A549 (cell line): ENCODE measurements at regions not wholly inside any gene's neighbourhood (a gene's known extent, or its start where the extent isn't known, plus 50 kb on each side); places are given as distances from the start of the nearest gene placed in this dataset.

ENCODE experiments used
- ATAC-seq, 2 experiments: fragments of 200-7000 bp in 1 of 2; fragments of >200 bp in 1 of 2; cut with Nextera tagmentation in 1 of 2; cut with Tn5 transposase in 1 of 2; 3 replicates each; pipeline versions ENCODE4 v1.8.0 to v1.9.1; 2018 to 2020; ENCODE audit warnings: mild to moderate bottlenecking in 1 of 2, moderate library complexity in 1 of 2
- CTCF ChIA-PET: fragments of 300-600 bp; sonication (Branson Sonifier 250); formaldehyde crosslinking; extraction: SDS; loops from one replicate; lab custom pipeline; 2021; ENCODE audit warnings: antibody characterized with exemption, inconsistent platforms; lab: Yijun Ruan, JAX
- POLR2A ChIA-PET: fragments of 350-600 bp; formaldehyde crosslinking; extraction: SDS; loops from one replicate; lab custom pipeline; 2021; ENCODE audit warnings: antibody characterized with exemption, inconsistent platforms; lab: Yijun Ruan, JAX
- DNase-seq, 2 experiments: peaks; one replicate each; pipeline versions ENCODE4 v3.0.0 to v3.0.0-alpha.2; 2011 to 2016; ENCODE audit warnings: low read depth in 1 of 2, low spot score in 1 of 2
- FAIRE-seq: peaks from 2 replicates; lab custom pipeline; 2011; peaks lifted over from hg19 to GRCh38; lab: Jason Lieb, UNC
- H3K27ac ChIP-seq, 2 experiments: fragments of >200 bp; sonication (Bioruptor Twin); formaldehyde crosslinking; 3 replicates each; pipeline ENCODE4 v1.5.1; 2016 to 2017
- H3K4me1 ChIP-seq: fragments of >200 bp; sonication (Bioruptor Twin); formaldehyde crosslinking; 3 replicates; pipeline ENCODE4 v1.6.1; 2016
- H3K4me2 ChIP-seq: fragments of >200 bp; sonication (Bioruptor Twin); formaldehyde crosslinking; 3 replicates; pipeline ENCODE4 v1.6.1; 2016
- H3K4me3 ChIP-seq: fragments of >200 bp; sonication (Bioruptor Twin); formaldehyde crosslinking; 3 replicates; pipeline ENCODE4 v1.5.1; 2016
- H3K9me3 ChIP-seq: fragments of >200 bp; sonication (Bioruptor Twin); formaldehyde crosslinking; 3 replicates; pipeline ENCODE4 v1.6.1; 2016
- ATOH8 ChIP-seq: fragments of 250-450 bp; sonication (Bioruptor Pico); IDR thresholded peaks from 2 replicates; pipeline ENCODE4 v1.5.0; 2020; ENCODE audit warnings: low read depth, mild to moderate bottlenecking, moderate library complexity
- BHLHE40 ChIP-seq: IDR thresholded peaks from 2 replicates; pipeline ENCODE4 v1.6.1; 2012; ENCODE audit warnings: low read depth, low read length, inconsistent platforms
- CBX2 ChIP-seq: fragments of 200-600 bp; sonication (generic); IDR thresholded peaks from 2 replicates; pipeline ENCODE4 v1.6.1; 2016; ENCODE audit warnings: low read depth, mild to moderate bottlenecking, borderline replicate concordance
- CBX8 ChIP-seq: fragments of 200-600 bp; sonication (generic); IDR thresholded peaks from 2 replicates; pipeline ENCODE4 v1.6.1; 2016
- CEBPB ChIP-seq, 2 experiments: fragments of >200 bp in 1 of 2; sonication (Bioruptor Twin) in 1 of 2; formaldehyde crosslinking in 1 of 2; IDR thresholded peaks; 2 replicates each; pipeline ENCODE4 v1.6.1; 2012 to 2016
- CHD2 ChIP-seq: fragments of 150-350 bp; IDR thresholded peaks from 2 replicates; pipeline ENCODE4 v1.6.1; 2014; ENCODE audit warnings: low read length; ENCODE audit not compliant: partially characterized antibody
- CHD4 ChIP-seq: fragments of 200-600 bp; sonication (generic); IDR thresholded peaks from 2 replicates; pipeline ENCODE4 v1.6.1; 2016; ENCODE audit warnings: antibody characterized with exemption, mild to moderate bottlenecking, borderline replicate concordance
- EHMT2 ChIP-seq: fragments of 200-600 bp; sonication (generic); IDR thresholded peaks from 2 replicates; pipeline ENCODE4 v1.6.1; 2016; ENCODE audit warnings: antibody characterized with exemption, low read depth, mild to moderate bottlenecking, moderate library complexity
- ELK1 ChIP-seq: fragments of 150-350 bp; IDR thresholded peaks from 2 replicates; pipeline ENCODE4 v1.6.1; 2014; ENCODE audit warnings: low read depth, mild to moderate bottlenecking, low read length
- EP300 ChIP-seq, 2 experiments: fragments of >200 bp; sonication (Bioruptor Twin); formaldehyde crosslinking; IDR thresholded peaks; 2 replicates in 1 of 2; 3 replicates in 1 of 2; pipeline ENCODE4 v1.6.1; 2016 to 2017
- ESRRA ChIP-seq: fragments of 150-350 bp; IDR thresholded peaks from 2 replicates; pipeline ENCODE4 v1.6.1; 2014; ENCODE audit warnings: mild to moderate bottlenecking, low read length, borderline replicate concordance
- HDAC2 ChIP-seq: fragments of 200-600 bp; sonication (generic); IDR thresholded peaks from 2 replicates; pipeline ENCODE4 v1.6.1; 2016
- HEYL ChIP-seq: fragments of 250-450 bp; sonication (Bioruptor Pico); IDR thresholded peaks from 2 replicates; pipeline ENCODE4 v1.8.0; 2021; ENCODE audit warnings: mild to moderate bottlenecking, moderate library complexity
- HOXA7 ChIP-seq: fragments of 250-450 bp; sonication (Bioruptor Pico); IDR thresholded peaks from 2 replicates; pipeline ENCODE4 v1.5.0; 2020; ENCODE audit warnings: mild to moderate bottlenecking, moderate library complexity
- JUN ChIP-seq, 2 experiments: fragments of >200 bp; sonication (Bioruptor Twin); formaldehyde crosslinking; IDR thresholded peaks; 2 replicates in 1 of 2; 3 replicates in 1 of 2; pipeline ENCODE4 v1.6.1; 2016 to 2017
- KDM5A ChIP-seq: fragments of 200-600 bp; sonication (generic); IDR thresholded peaks from 2 replicates; pipeline ENCODE4 v1.6.1; 2016; ENCODE audit warnings: antibody characterized with exemption, mild to moderate bottlenecking
- MAZ ChIP-seq: fragments of 150-350 bp; IDR thresholded peaks from 2 replicates; pipeline ENCODE4 v1.6.1; 2014; ENCODE audit warnings: antibody characterized with exemption, low read depth, low read length, borderline replicate concordance
- NFE2L2 ChIP-seq: fragments of 150-350 bp; conservative IDR thresholded peaks from 2 replicates; pipeline ENCODE4 v1.6.1; 2014; ENCODE audit warnings: low read length
- NPAS2 ChIP-seq: fragments of 250-450 bp; sonication (Bioruptor Pico); IDR thresholded peaks from 2 replicates; pipeline ENCODE4 v1.8.0; 2022; ENCODE audit warnings: mild to moderate bottlenecking, moderate library complexity, borderline replicate concordance
- NR3C1 ChIP-seq: fragments of >200 bp; sonication (Bioruptor Twin); formaldehyde crosslinking; IDR thresholded peaks from 3 replicates; pipeline ENCODE4 v1.6.1; 2017
- POLR2A ChIP-seq: IDR thresholded peaks from 2 replicates; pipeline ENCODE4 v1.6.1; 2012; ENCODE audit warnings: mild to moderate bottlenecking, low read length
- RAD21 ChIP-seq, 2 experiments: fragments of >200 bp in 1 of 2; sonication (Bioruptor Twin) in 1 of 2; formaldehyde crosslinking in 1 of 2; IDR thresholded peaks in 1 of 2; conservative IDR thresholded peaks in 1 of 2; 2 replicates in 1 of 2; 3 replicates in 1 of 2; pipeline ENCODE4 v1.6.1; 2012 to 2018; ENCODE audit warnings: inconsistent platforms in 1 of 2
- SREBF2 ChIP-seq: fragments of 450-650 bp; IDR thresholded peaks from 2 replicates; pipeline ENCODE4 v1.6.1; 2014; ENCODE audit warnings: mild to moderate bottlenecking, moderate library complexity
- TFCP2L1 ChIP-seq: fragments of 250-450 bp; sonication (Bioruptor Pico); IDR thresholded peaks from 2 replicates; pipeline ENCODE4 v1.5.0; 2021; ENCODE audit warnings: mild to moderate bottlenecking
- TP53 ChIP-seq: fragments of 250-450 bp; sonication (Bioruptor Pico); IDR thresholded peaks from 2 replicates; pipeline ENCODE4 v1.5.0; 2021; ENCODE audit warnings: mild to moderate bottlenecking, moderate library complexity
- ZFP36 ChIP-seq: fragments of 450-650 bp; IDR thresholded peaks from 2 replicates; pipeline ENCODE4 v1.6.1; 2014; ENCODE audit warnings: borderline replicate concordance; ENCODE audit not compliant: partially characterized antibody
- ZNF302 ChIP-seq: fragments of 250-450 bp; sonication (Bioruptor Pico); IDR thresholded peaks from 2 replicates; pipeline ENCODE4 v1.9.0; 2021; ENCODE audit warnings: inconsistent platforms, mild to moderate bottlenecking, moderate library complexity
- ZSCAN20 ChIP-seq: fragments of 250-450 bp; sonication (Bioruptor Pico); IDR thresholded peaks from 2 replicates; pipeline ENCODE4 v1.8.0; 2022; ENCODE audit warnings: mild to moderate bottlenecking, moderate library complexity
- WGBS: methylation state at CpG from one replicate; pipeline ENCODE4 v1.1.6; 2017; ENCODE audit errors: missing lambda C conversion rate; 5-methylcytosine and 5-hydroxymethylcytosine counted together
- TF ChIP-seq, protein P1 (sequence below): IDR thresholded peaks from 2 replicates; pipeline ENCODE4 v1.6.1; 2012; ENCODE audit warnings: low read depth, borderline replicate concordance
- TF ChIP-seq, protein P2 (sequence below): fragments of 450-650 bp; IDR thresholded peaks from 2 replicates; pipeline ENCODE4 v1.6.1; 2014; ENCODE audit warnings: antibody characterized with exemption
- TF ChIP-seq, protein P3 (sequence below): fragments of >200 bp; sonication (Bioruptor Twin); formaldehyde crosslinking; IDR thresholded peaks from 2 replicates; pipeline ENCODE4 v1.6.1; 2016

- Histone ChIP-seq H3K4me1 (no peaks in the 10 kb centered on the region), H3K9me3 (no peaks in the 10 kb centered on the region), H3K4me2 (no peak overlapping the region), H3K4me3 (no peak overlapping the region), H3K27ac (no peak overlapping the region)
- ChIA-PET CTCF (no interaction called here), POLR2A (no interaction called here)
- DNase-seq: no peak
- no peak for ATAC-seq
- FAIRE-seq: no peak
- 2% methylated on average over 3 of the region's 3 CpGs for WGBS
- TF ChIP-seq HOXA7 (CRISPR knock-in tag): no peak
- no peak for TF ChIP-seq HEYL (CRISPR knock-in tag)
- no peak for TF ChIP-seq ZSCAN20
- no peak for TF ChIP-seq POLR2A
- TF ChIP-seq ESRRA: no peak
- no peak for TF ChIP-seq CBX2
- TF ChIP-seq CEBPB (IDR thresholded peaks at IDR 0.05): no peak
- TF ChIP-seq RAD21 (conservative IDR thresholded peaks at IDR 0.05 in 1 of 2, IDR thresholded peaks at IDR 0.05 in 1 of 2): no peak
- TF ChIP-seq CHD2: no peak
- no peak for TF ChIP-seq EHMT2
These were observed 95.5 kb downstream of the NHLRC3 start for GRCh38 chr13:39133781-39134180.

DNA sequence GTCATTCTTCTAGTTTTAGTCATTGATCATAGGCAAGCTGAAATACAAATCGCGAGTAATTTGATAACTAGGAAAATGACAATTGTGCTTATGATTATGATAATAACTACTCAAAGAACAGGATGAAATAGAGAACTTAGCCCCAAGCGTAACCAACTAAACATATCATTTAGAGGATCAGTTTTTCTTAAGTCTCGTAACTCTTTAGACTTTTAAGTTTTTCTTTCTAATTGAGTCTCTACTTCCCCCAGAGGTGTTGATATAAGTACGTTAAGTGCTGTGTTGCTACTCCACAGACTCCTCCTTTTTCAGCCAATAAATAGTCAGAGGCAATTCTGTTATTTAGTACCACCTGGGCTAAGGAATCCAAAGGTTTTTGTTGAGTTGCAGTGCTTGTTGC, 96.3 kb downstream of the NHLRC3 start:
- 52% methylated on average over 5 of the region's 5 CpGs for WGBS
- ChIA-PET POLR2A (no interaction called here), CTCF (no interaction called here)

GRCh38 chr13:39144391-39144790, 106.1 kb downstream of the NHLRC3 start:
- H3K4me3 ChIP-seq: no peak overlapping the region
- H3K27ac ChIP-seq: no peak overlapping the region
- no peaks in the 10 kb centered on the region for H3K4me1 ChIP-seq
- no peak overlapping the region for H3K4me2 ChIP-seq
- TF ChIP-seq BHLHE40: no peak
- TF ChIP-seq, protein P1, sequence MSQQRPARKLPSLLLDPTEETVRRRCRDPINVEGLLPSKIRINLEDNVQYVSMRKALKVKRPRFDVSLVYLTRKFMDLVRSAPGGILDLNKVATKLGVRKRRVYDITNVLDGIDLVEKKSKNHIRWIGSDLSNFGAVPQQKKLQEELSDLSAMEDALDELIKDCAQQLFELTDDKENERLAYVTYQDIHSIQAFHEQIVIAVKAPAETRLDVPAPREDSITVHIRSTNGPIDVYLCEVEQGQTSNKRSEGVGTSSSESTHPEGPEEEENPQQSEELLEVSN: no peak
- TF ChIP-seq CBX2: no peak
- TF ChIP-seq CBX8: no peak
- TF ChIP-seq NFE2L2: no peak
- TF ChIP-seq TP53: no peak
- no peak for TF ChIP-seq POLR2A
- TF ChIP-seq KDM5A: no peak
- no peak for TF ChIP-seq ZNF302 (CRISPR knock-in tag)
- TF ChIP-seq HDAC2: no peak
- TF ChIP-seq SREBF2: no peak
- TF ChIP-seq, protein P2, sequence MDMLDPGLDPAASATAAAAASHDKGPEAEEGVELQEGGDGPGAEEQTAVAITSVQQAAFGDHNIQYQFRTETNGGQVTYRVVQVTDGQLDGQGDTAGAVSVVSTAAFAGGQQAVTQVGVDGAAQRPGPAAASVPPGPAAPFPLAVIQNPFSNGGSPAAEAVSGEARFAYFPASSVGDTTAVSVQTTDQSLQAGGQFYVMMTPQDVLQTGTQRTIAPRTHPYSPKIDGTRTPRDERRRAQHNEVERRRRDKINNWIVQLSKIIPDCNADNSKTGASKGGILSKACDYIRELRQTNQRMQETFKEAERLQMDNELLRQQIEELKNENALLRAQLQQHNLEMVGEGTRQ: no peak
- TF ChIP-seq EP300 (IDR thresholded peaks at IDR 0.05): no peak
- no peak for TF ChIP-seq NPAS2 (CRISPR knock-in tag)
- no peak for TF ChIP-seq JUN (IDR thresholded peaks at IDR 0.05)
- TF ChIP-seq MAZ: no peak
- no peak for TF ChIP-seq ATOH8 (CRISPR knock-in tag)
- no peak for TF ChIP-seq RAD21 (conservative IDR thresholded peaks at IDR 0.05 in 1 of 2, IDR thresholded peaks at IDR 0.05 in 1 of 2)
- no peak for TF ChIP-seq CEBPB (IDR thresholded peaks at IDR 0.05)
- TF ChIP-seq, all 56 proteins: peak for 0
- DNase-seq: no peak
- POLR2A ChIA-PET: no interaction called here
- CTCF ChIA-PET: interaction anchor here (0.6 to 4.0 kb wide), 16 partner anchors 12 to 539 kb away, joined by 3 to 47 read pairs (median 4); no protein-coding TSS in a partner anchor
- 8% methylated on average over 2 of the region's 2 CpGs for WGBS
- no peak for ATAC-seq
- FAIRE-seq: no peak
- H3K9me3 ChIP-seq: no peaks in the 10 kb centered on the region

More for the DNA sequence above, 96.3 kb downstream of the NHLRC3 start:
- DNase-seq (no peak), FAIRE-seq (no peak), ATAC-seq (no peak)
- Histone ChIP-seq H3K4me1 (no peaks in the 10 kb centered on the region), H3K27ac (no peak overlapping the region), H3K9me3 (no peaks in the 10 kb centered on the region), H3K4me2 (no peak overlapping the region), H3K4me3 (no peak overlapping the region)
- TF ChIP-seq TP53 (no peak), TFCP2L1 (CRISPR knock-in tag) (no peak), HDAC2 (no peak), ELK1 (no peak), ZFP36 (no peak), CHD4 (no peak), HEYL (CRISPR knock-in tag) (no peak), SREBF2 (no peak), CBX2 (no peak), NFE2L2 (no peak), NR3C1 (no peak)
- TF ChIP-seq, protein P3, sequence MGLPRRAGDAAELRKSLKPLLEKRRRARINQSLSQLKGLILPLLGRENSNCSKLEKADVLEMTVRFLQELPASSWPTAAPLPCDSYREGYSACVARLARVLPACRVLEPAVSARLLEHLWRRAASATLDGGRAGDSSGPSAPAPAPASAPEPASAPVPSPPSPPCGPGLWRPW: no peak
- TF ChIP-seq, protein P1: no peak
